GM18858 (cell line): ENCODE measurements at regions not wholly inside any gene's neighbourhood (a gene's known extent, or its start where the extent isn't known, plus 50 kb on each side); places are given as distances from the start of the nearest gene placed in this dataset.
"Not testable (repeated sequence)": the region's sequence is repeated elsewhere in the genome, so short reads cannot be mapped to it uniquely, and the experiment has no call there.

Source experiments
- ATAC-seq: cut with Tn5 transposase; IDR thresholded peaks from one replicate; pipeline ENCODE4 v1.9.1; 2021; ENCODE audit not compliant: unreplicated experiment

DNA sequence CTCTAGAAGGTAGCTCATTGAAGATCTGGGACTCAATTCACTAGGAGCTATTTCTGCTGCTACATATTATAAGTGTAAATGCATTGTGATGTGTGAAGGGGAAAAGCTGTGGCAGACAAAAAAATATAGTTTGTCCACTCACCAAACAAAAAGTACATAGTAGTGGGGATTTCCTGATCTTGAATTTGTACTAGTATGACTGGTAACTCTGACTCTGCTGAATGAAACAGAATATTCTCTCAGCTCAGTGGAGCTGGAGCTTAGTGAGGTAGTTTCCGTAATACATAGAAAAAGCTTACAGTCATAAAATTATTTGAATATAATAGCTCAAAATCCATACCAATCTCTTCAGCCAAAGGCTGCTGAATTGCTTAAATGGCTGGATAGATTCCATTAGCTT lies 455.6 kb upstream of the CD180 start:
- ATAC-seq, result no peak

- ATAC-seq, result no peak
Observed at GRCh38 chr5:67651180-67651579, 454.6 kb upstream of the CD180 start.

- no peak for ATAC-seq
Observed at GRCh38 chr5:67648201-67648671, 451.6 kb upstream of the CD180 start.

DNA sequence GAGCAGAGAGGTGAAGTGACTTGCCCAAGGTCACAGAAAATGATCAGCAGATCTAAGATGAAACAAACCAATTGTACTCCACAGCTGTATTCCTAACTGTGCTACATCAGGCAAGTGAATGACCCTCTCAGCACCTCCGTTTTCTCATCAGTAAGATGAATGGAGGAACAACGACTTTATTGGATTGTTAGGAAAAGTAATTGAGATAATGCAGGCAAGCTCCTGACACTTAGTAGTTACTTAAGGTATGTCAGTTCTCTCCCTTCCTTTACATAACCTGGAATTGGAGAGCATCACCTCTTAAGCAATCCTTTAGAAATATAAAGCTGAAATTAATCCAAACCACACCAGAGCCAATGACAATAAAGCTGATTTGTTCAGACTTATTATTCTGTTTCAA lies 451.2 kb upstream of the CD180 start:
- no peak for ATAC-seq

DNA sequence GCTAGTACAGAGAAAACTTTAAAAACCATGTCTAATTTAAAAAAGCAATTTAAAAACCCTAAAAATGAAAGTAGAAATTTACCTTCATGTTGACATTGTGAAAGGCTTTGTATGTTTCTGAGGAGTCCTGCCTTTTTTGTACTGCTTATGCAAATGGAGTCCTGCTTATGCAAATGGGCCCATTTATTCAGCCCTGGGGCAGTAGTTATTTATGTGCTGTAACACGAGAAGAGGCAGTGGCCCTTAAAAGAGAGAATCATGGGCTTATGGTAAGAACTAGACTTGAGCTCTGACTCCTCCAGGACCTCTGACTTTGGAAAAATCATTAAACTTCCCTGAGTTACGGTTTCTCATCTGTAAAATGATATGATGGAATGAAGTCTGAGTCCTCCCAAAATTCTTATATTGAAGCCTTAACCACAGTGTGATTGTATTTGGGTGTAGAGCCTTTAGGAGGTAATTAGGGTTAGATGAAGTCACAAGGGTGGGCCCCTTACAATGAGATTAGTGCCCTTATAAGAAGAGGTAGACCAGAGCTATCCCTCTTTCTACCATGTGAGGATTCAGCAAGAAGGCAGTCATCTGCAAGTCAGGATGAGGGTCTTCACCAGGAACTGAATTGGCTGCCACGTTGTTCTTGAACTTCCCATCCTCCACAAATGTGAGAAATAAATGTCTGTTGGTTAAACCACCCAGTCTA lies 447.8 kb upstream of the CD180 start:
- ATAC-seq, result no peak

- ATAC-seq, result no peak
Observed at GRCh38 chr5:67643536-67643935, 446.9 kb upstream of the CD180 start.

- ATAC-seq, result no peak
Observed at GRCh38 chr5:67639976-67640375, 443.4 kb upstream of the CD180 start.

- ATAC-seq, result no peak
Observed at GRCh38 chr5:67639313-67639712, 442.7 kb upstream of the CD180 start.

- no peak for ATAC-seq
Observed at GRCh38 chr5:67636850-67637524, 440.4 kb upstream of the CD180 start.

GRCh38 chr5:67636091-67636490 lies 439.5 kb upstream of the CD180 start:
- ATAC-seq, result no peak

DNA sequence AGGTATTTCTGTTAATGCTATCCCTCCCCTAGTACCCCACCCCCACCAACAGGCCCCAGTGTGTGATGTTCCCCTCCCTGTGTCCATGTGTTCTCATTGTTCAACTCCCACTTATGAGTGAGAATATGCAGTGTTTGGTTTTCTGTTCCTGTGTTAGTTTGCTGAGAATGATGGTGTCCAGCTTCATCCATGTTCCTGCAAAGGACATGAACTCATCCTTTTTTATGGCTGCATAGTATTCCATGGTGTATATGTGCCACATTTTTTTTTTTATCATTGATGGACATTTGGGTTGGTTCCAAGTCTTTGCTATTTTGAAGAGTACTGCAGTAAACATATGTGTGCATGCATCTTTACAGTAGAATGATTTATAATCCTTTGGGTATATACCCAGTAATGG lies 430.5 kb upstream of the CD180 start:
- ATAC-seq, result not testable (repeated sequence)

GRCh38 chr5:67623078-67623477 lies 426.5 kb upstream of the CD180 start:
- no peak for ATAC-seq

GRCh38 chr5:67620424-67621397 lies 424.1 kb upstream of the CD180 start:
- ATAC-seq, result no peak

- ATAC-seq, result no peak
Observed at GRCh38 chr5:67619636-67620035, 423.0 kb upstream of the CD180 start.

DNA sequence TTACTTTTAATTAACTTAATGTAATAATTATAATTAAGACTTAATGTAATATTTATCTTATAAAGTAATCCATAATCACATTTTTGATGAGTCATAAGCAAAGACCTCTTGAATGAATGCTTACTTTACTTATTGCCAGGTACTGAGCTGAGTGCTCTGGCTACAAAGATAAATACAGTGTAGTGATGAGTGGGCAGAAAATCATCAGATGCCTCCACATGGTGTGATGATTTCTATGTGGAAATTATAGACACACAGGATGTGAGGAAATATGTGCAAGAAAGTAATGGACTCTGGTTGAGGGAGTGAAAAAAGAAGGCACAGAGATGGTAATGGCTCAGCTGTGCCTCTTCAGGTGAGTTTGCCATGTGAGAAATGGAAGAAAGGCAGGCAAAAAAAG lies 422.6 kb upstream of the CD180 start:
- no peak for ATAC-seq

GRCh38 chr5:67617051-67617450 lies 420.5 kb upstream of the CD180 start:
- ATAC-seq, result no peak

DNA sequence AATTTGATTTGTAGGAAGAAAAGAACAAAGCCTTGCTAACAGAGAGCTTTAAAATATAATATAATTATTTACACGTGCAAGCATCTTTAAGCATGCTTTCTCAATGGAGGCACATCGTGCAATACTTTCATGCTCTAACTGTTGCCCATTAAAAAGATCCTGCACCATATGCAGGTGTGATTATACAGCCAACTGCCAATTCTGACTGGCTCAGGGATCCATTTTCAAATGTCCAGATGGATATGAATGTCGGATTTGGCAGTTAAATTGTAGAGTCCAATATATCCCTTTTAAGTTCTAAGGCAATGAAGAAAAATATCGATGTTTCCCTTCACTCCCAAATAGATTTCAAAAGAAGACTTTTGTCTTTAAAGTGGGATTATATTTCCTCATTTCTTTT lies 416.4 kb upstream of the CD180 start:
- ATAC-seq, result no peak

DNA sequence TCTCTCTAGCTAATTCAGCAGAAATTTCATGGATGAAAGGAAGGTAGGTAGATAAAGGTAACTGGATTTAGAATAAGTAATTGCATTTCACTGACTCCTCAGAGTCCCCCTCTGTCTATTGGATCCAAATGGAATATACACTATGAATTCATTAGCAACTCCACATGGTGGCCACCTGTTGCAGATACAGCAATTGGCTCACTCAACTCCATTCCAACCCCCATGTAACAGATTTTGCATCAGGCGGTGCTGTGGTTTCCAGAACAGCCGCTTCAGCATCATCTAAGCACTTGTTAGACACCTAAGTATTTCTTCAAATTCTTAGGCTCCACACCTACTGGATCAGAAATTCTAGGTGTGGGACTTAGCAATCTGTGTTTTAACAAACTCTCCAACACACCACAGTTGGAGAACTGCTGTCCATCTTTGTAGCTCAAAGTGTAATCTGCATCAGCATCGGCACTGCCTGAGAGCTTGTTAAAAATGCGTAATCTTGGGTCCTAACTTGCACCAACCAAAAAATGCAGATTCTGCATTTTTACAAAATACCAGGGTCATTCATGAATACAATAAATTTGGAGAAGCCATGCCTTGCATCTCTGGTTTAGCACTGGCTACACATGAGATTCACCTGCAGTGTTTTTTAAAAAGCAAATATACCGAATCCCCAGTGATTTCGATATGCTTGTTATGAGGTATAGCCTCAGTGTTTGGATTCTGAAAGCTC lies 413.8 kb upstream of the CD180 start:
- ATAC-seq, result no peak

DNA sequence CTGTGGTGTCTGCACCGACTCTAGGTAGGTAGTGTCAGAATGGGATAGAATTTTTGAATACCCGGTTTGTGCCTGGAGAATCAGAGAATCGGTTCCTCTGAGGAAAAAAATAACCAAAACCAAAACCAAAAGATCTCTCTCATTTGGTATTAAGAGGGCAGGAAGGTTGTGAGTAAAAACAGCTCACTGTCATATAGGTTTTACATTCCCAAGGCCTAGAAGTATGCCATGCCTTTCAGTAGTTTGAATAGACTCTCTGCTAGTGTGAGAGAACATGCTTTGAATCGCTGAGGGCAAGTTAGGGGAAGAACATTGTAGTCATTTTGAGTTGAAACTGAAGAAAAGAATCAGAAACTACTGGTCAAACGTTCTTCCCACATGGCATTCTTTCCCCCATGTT lies 411.4 kb upstream of the CD180 start:
- ATAC-seq, result no peak

DNA sequence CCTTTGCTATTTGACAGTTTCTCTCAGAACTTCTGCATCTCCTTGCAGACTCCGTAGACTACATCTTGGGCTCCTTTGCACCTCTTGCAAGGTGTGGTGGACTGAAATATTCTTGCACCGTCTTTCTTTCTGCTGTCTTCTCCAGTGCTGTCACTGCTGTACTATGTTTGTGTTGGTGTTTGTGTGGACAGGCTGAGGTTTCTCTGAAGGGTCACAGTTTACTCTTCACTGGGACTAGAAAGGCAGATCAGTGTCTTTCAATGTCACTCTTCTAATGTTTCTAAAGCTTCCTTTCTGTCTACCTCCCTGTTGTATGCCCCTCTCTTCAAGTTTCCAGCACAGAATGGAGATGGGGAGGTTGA lies 410.0 kb upstream of the CD180 start:
- ATAC-seq, result no peak
